Caco-2 (cell line): ENCODE measurements at regions not wholly inside any gene's neighbourhood (a gene's known extent, or its start where the extent isn't known, plus 50 kb on each side); places are given as distances from the start of the nearest gene placed in this dataset.

Experiments
- BruUV-seq: library from RNA; stranded (reverse); fragments of 400-500 nt; replicated peaks from 2 replicates; lab custom pipeline; 2021; lab: Mats Ljungman, UMichigan
- CTCF ChIA-PET: fragments of 300-600 bp; sonication (Branson Sonifier 250); formaldehyde crosslinking; loops from one replicate; lab custom pipeline; 2022; ENCODE audit warnings: antibody characterized with exemption; lab: Charles Lee
- POLR2A ChIA-PET: fragments of 300-600 bp; sonication (Branson Sonifier 250); formaldehyde crosslinking; loops from one replicate; lab custom pipeline; 2022; ENCODE audit warnings: antibody characterized with exemption; lab: Charles Lee
- DNase-seq, 2 experiments: peaks; one replicate each; pipeline versions ENCODE4 v3.0.0 to v3.0.0-alpha.2; 2020 to 2022
- H3K27me3 ChIP-seq: replicated peaks from 2 replicates; pipeline ENCODE4 v1.6.0; 2011; ENCODE audit warnings: low read length; ENCODE audit not compliant: control insufficient read depth, insufficient read depth
- H3K36me3 ChIP-seq: 2 replicates; pipeline ENCODE4 v1.5.1; 2011; ENCODE audit warnings: low read length; ENCODE audit not compliant: control insufficient read depth, insufficient read depth
- H3K4me1 ChIP-seq: fragments of 250-450 bp; sonication (Bioruptor Pico); 2 replicates; pipeline ENCODE4 v1.5.1; 2020; ENCODE audit warnings: mild to moderate bottlenecking
- H3K4me3 ChIP-seq: 2 replicates; pipeline ENCODE4 v1.5.1; 2011; ENCODE audit warnings: low read depth, mild to moderate bottlenecking, control low read depth, low read length
- H3K9me3 ChIP-seq: fragments of 250-450 bp; sonication (Bioruptor Pico); 2 replicates; pipeline ENCODE4 v1.5.1; 2020; ENCODE audit warnings: mild to moderate bottlenecking, moderate library complexity
- H3K27ac Mint-ChIP-seq: one replicate; pipeline ENCODE4 v1.8.0; 2022; ENCODE audit warnings: mixed read lengths; ENCODE audit not compliant: unreplicated experiment
- H3K27me3 Mint-ChIP-seq: one replicate; pipeline ENCODE4 v1.8.0; 2022; ENCODE audit warnings: mixed read lengths; ENCODE audit not compliant: insufficient read depth, unreplicated experiment
- H3K36me3 Mint-ChIP-seq: one replicate; pipeline ENCODE4 v1.8.0; 2022; ENCODE audit warnings: mild to moderate bottlenecking, mixed read lengths; ENCODE audit not compliant: insufficient read depth, unreplicated experiment
- H3K4me1 Mint-ChIP-seq: one replicate; pipeline ENCODE4 v1.8.0; 2022; ENCODE audit warnings: low read depth, mixed read lengths; ENCODE audit not compliant: unreplicated experiment
- H3K4me3 Mint-ChIP-seq: one replicate; pipeline ENCODE4 v1.8.0; 2022; ENCODE audit warnings: mild to moderate bottlenecking, moderate library complexity, mixed read lengths; ENCODE audit not compliant: unreplicated experiment
- H3K9me3 Mint-ChIP-seq: one replicate; pipeline ENCODE4 v1.8.0; 2022; ENCODE audit warnings: mixed read lengths; ENCODE audit not compliant: unreplicated experiment
- CTCF ChIP-seq, 2 experiments: fragments of 200-600 bp in 1 of 2; IDR thresholded peaks; 1 replicate in 1 of 2; 2 replicates in 1 of 2; pipeline versions ENCODE4 v1.5.1 to v1.8.0; 2011 to 2022; ENCODE audit warnings: antibody characterized with exemption in 1 of 2, control low read depth in 1 of 2, inconsistent platforms in 1 of 2, low read depth in 1 of 2, low read length in 1 of 2, mild to moderate bottlenecking in 1 of 2, moderate library complexity in 1 of 2; ENCODE audit not compliant: insufficient read depth in 1 of 2, severe bottlenecking in 1 of 2, unreplicated experiment in 1 of 2
- intact Hi-C: fragments of 100-400 bp; cut with micrococcal nuclease; formaldehyde crosslinking; loops from one replicate; pipeline ENCODE4 v1.10.0; 2022; ENCODE audit not compliant: unreplicated experiment

- Mint-ChIP-seq H3K4me3 (no peak overlapping the region), H3K4me1 (no peaks in the 10 kb centered on the region), H3K9me3 (no peaks in the 10 kb centered on the region), H3K36me3 (no peaks in the 10 kb centered on the region), H3K27ac (no peak overlapping the region), H3K27me3 (peaks cover 9% of the 10 kb centered on the region)
- CTCF ChIA-PET: interaction anchor here (1.5 kb wide), 1 partner anchor 12 kb away, joined by 3 read pairs; no protein-coding TSS in a partner anchor
- intact Hi-C loops: no loop called here
- no peaks in the 10 kb centered on the region for H3K36me3 ChIP-seq
- DNase-seq: no peak
- POLR2A ChIA-PET: no interaction called here
- H3K4me1 ChIP-seq: no peaks in the 10 kb centered on the region
- H3K9me3 ChIP-seq: no peaks in the 10 kb centered on the region
- no TSS peak for BruUV-seq
- no peaks in the 10 kb centered on the region; the same call in 1 of the 2 replicates for H3K27me3 ChIP-seq
- H3K4me3 ChIP-seq: no peak overlapping the region
- TF ChIP-seq CTCF (IDR thresholded peaks at IDR 0.05; ENCODE audit: insufficient read depth in 1 of 2, low read depth in 1 of 2, low read length in 1 of 2, severe bottlenecking in 1 of 2, unreplicated experiment in 1 of 2): no peak
These were observed 115.5 kb downstream of the ICOS start for GRCh38 chr2:204051984-204052556.

- no TSS peak for BruUV-seq
- H3K4me1 ChIP-seq: no peaks in the 10 kb centered on the region
- POLR2A ChIA-PET: no interaction called here
These were observed 122.5 kb downstream of the ICOS start for GRCh38 chr2:204059016-204059415.

GRCh38 chr2:204060841-204061240, 124.3 kb downstream of the ICOS start:
- intact Hi-C loops: no loop called here
- peaks cover 1% of the 10 kb centered on the region; the same call in 1 of the 2 replicates for H3K27me3 ChIP-seq
- peaks cover 3% of the 10 kb centered on the region for H3K4me1 Mint-ChIP-seq
- no peaks in the 10 kb centered on the region for H3K36me3 ChIP-seq
- H3K4me3 ChIP-seq: no peak overlapping the region
- H3K4me3 Mint-ChIP-seq: no peak overlapping the region
- TF ChIP-seq CTCF (IDR thresholded peaks at IDR 0.05; ENCODE audit: insufficient read depth in 1 of 2, low read depth in 1 of 2, low read length in 1 of 2, severe bottlenecking in 1 of 2, unreplicated experiment in 1 of 2): no peak
- no peaks in the 10 kb centered on the region for H3K9me3 Mint-ChIP-seq
- H3K27me3 Mint-ChIP-seq: peaks cover 8% of the 10 kb centered on the region
- H3K27ac Mint-ChIP-seq: no peak overlapping the region
- POLR2A ChIA-PET: no interaction called here
- DNase-seq: no peak
- CTCF ChIA-PET: no interaction called here
- H3K36me3 Mint-ChIP-seq: no peaks in the 10 kb centered on the region
- H3K4me1 ChIP-seq: no peaks in the 10 kb centered on the region
- no peaks in the 10 kb centered on the region for H3K9me3 ChIP-seq
- BruUV-seq: no TSS peak

More at GRCh38 chr2:204059016-204059415, 122.5 kb downstream of the ICOS start:
- intact Hi-C loops: no loop called here
- CTCF ChIA-PET: no interaction called here
- H3K9me3 Mint-ChIP-seq: no peaks in the 10 kb centered on the region
- H3K4me1 Mint-ChIP-seq: no peaks in the 10 kb centered on the region
- H3K27me3 Mint-ChIP-seq: peaks cover 10% of the 10 kb centered on the region
- TF ChIP-seq CTCF (IDR thresholded peaks at IDR 0.05; ENCODE audit: insufficient read depth in 1 of 2, low read depth in 1 of 2, low read length in 1 of 2, severe bottlenecking in 1 of 2, unreplicated experiment in 1 of 2): no peak
- Histone ChIP-seq H3K9me3 (no peaks in the 10 kb centered on the region), H3K27me3 (peaks cover 1% of the 10 kb centered on the region; the same call in 1 of the 2 replicates), H3K4me3 (no peak overlapping the region), H3K36me3 (no peaks in the 10 kb centered on the region)
- H3K36me3 Mint-ChIP-seq: no peaks in the 10 kb centered on the region
- H3K27ac Mint-ChIP-seq: no peak overlapping the region
- H3K4me3 Mint-ChIP-seq: no peak overlapping the region
- DNase-seq: no peak
